ENCODE measurements at regions not wholly inside any gene's neighbourhood (a gene's known extent, or its start where the extent isn't known, plus 50 kb on each side); places are given as distances from the start of the nearest gene placed in this dataset.

- H3K4me2 ChIP-seq (ENCODE audit: low read length), result no peak overlapping the region
- no peak for TF ChIP-seq CTCF (IDR thresholded peaks at IDR 0.05; ENCODE audit: low read depth, low read length, poor library complexity, severe bottlenecking)
- TF ChIP-seq EZH2phosphoT487 (IDR thresholded peaks at IDR 0.05; ENCODE audit: borderline replicate concordance, low read length), result no peak
- no peak overlapping the region for H3K4me3 ChIP-seq (ENCODE audit: low read length)
- no peaks in the 10 kb centered on the region for H3F3A ChIP-seq (ENCODE audit: control insufficient read depth, insufficient read depth)
- no peak overlapping the region for H3K27ac ChIP-seq (ENCODE audit: low read depth, low read length)
- H3K36me3 ChIP-seq (ENCODE audit: control insufficient read depth, low read length), result no peaks in the 10 kb centered on the region
- H4K20me1 ChIP-seq (ENCODE audit: control insufficient read depth, insufficient read depth, low read depth, low read length), result no peaks in the 10 kb centered on the region
- H3K4me1 ChIP-seq (ENCODE audit: control insufficient read depth, low read length), result no peaks in the 10 kb centered on the region
- H3K9me2 ChIP-seq (replicated peaks; ENCODE audit: control insufficient read depth, low read length), result no peaks in the 10 kb centered on the region
- H3K27me3 ChIP-seq (ENCODE audit: control insufficient read depth, low read length), result 0 out of 2 replicates have a peak, but pooled peaks cover 3% of the 10 kb centered on the region
- H3K9me3 ChIP-seq (ENCODE audit: control insufficient read depth, insufficient read depth, low read length), result no peaks in the 10 kb centered on the region
- H3K79me2 ChIP-seq (ENCODE audit: control insufficient read depth, low read length), result no peaks in the 10 kb centered on the region
Observed at GRCh38 chr6:131430531-131430930, 142.5 kb upstream of the ARG1 start.

- TF ChIP-seq EZH2phosphoT487 (IDR thresholded peaks at IDR 0.05; ENCODE audit: borderline replicate concordance, low read length), result no peak
- no peak for TF ChIP-seq CTCF (IDR thresholded peaks at IDR 0.05; ENCODE audit: low read depth, low read length, poor library complexity, severe bottlenecking)
- H3K27me3 ChIP-seq (ENCODE audit: control insufficient read depth, low read length), result 0 out of 2 replicates have a peak, but pooled peaks cover under 1% of the 10 kb centered on the region
- H3K9me2 ChIP-seq (replicated peaks; ENCODE audit: control insufficient read depth, low read length), result no peaks in the 10 kb centered on the region
- H3K4me1 ChIP-seq (ENCODE audit: control insufficient read depth, low read length), result no peaks in the 10 kb centered on the region
- no peak overlapping the region for H3K4me2 ChIP-seq (ENCODE audit: low read length)
- no peaks in the 10 kb centered on the region for H3K9me3 ChIP-seq (ENCODE audit: control insufficient read depth, insufficient read depth, low read length)
- H3K27ac ChIP-seq (ENCODE audit: low read depth, low read length), result no peak overlapping the region
- H3K4me3 ChIP-seq (ENCODE audit: low read length), result no peak overlapping the region
- no peaks in the 10 kb centered on the region for H3K79me2 ChIP-seq (ENCODE audit: control insufficient read depth, low read length)
- H4K20me1 ChIP-seq (ENCODE audit: control insufficient read depth, insufficient read depth, low read depth, low read length), result no peaks in the 10 kb centered on the region
- no peaks in the 10 kb centered on the region for H3F3A ChIP-seq (ENCODE audit: control insufficient read depth, insufficient read depth)
- H3K36me3 ChIP-seq (ENCODE audit: control insufficient read depth, low read length), result no peaks in the 10 kb centered on the region
Observed at GRCh38 chr6:131431718-131432117, 141.3 kb upstream of the ARG1 start.

- H3K4me2 ChIP-seq (ENCODE audit: low read length), result no peak overlapping the region
- no peaks in the 10 kb centered on the region for H3K27me3 ChIP-seq (ENCODE audit: control insufficient read depth, low read length)
- H3K4me1 ChIP-seq (ENCODE audit: control insufficient read depth, low read length), result no peaks in the 10 kb centered on the region
- no peaks in the 10 kb centered on the region for H4K20me1 ChIP-seq (ENCODE audit: control insufficient read depth, insufficient read depth, low read depth, low read length)
- H3F3A ChIP-seq (ENCODE audit: control insufficient read depth, insufficient read depth), result no peaks in the 10 kb centered on the region
- TF ChIP-seq CTCF (IDR thresholded peaks at IDR 0.05; ENCODE audit: low read depth, low read length, poor library complexity, severe bottlenecking) (no peak), EZH2phosphoT487 (IDR thresholded peaks at IDR 0.05; ENCODE audit: borderline replicate concordance, low read length) (no peak)
- H3K4me3 ChIP-seq (ENCODE audit: low read length), result no peak overlapping the region
- H3K79me2 ChIP-seq (ENCODE audit: control insufficient read depth, low read length), result no peaks in the 10 kb centered on the region
- no peaks in the 10 kb centered on the region for H3K9me3 ChIP-seq (ENCODE audit: control insufficient read depth, insufficient read depth, low read length)
- no peaks in the 10 kb centered on the region for H3K9me2 ChIP-seq (replicated peaks; ENCODE audit: control insufficient read depth, low read length)
- no peaks in the 10 kb centered on the region for H3K36me3 ChIP-seq (ENCODE audit: control insufficient read depth, low read length)
- H3K27ac ChIP-seq (ENCODE audit: low read depth, low read length), result no peak overlapping the region
Observed at GRCh38 chr6:131433927-131434326, 139.1 kb upstream of the ARG1 start.

GRCh38 chr6:131436358-131436757 is 136.7 kb upstream of the ARG1 start:
- no peaks in the 10 kb centered on the region for H4K20me1 ChIP-seq (ENCODE audit: control insufficient read depth, insufficient read depth, low read depth, low read length)
- no peaks in the 10 kb centered on the region for H3K9me2 ChIP-seq (replicated peaks; ENCODE audit: control insufficient read depth, low read length)
- no peak for TF ChIP-seq EZH2phosphoT487 (IDR thresholded peaks at IDR 0.05; ENCODE audit: borderline replicate concordance, low read length)
- no peak for TF ChIP-seq CTCF (IDR thresholded peaks at IDR 0.05; ENCODE audit: low read depth, low read length, poor library complexity, severe bottlenecking)
- no peaks in the 10 kb centered on the region for H3K36me3 ChIP-seq (ENCODE audit: control insufficient read depth, low read length)
- H3K4me3 ChIP-seq (ENCODE audit: low read length), result no peak overlapping the region
- no peaks in the 10 kb centered on the region for H3K27me3 ChIP-seq (ENCODE audit: control insufficient read depth, low read length)
- H3K79me2 ChIP-seq (ENCODE audit: control insufficient read depth, low read length), result no peaks in the 10 kb centered on the region
- no peaks in the 10 kb centered on the region for H3K4me1 ChIP-seq (ENCODE audit: control insufficient read depth, low read length)
- no peaks in the 10 kb centered on the region for H3K9me3 ChIP-seq (ENCODE audit: control insufficient read depth, insufficient read depth, low read length)
- H3F3A ChIP-seq (ENCODE audit: control insufficient read depth, insufficient read depth), result no peaks in the 10 kb centered on the region
- H3K4me2 ChIP-seq (ENCODE audit: low read length), result no peak overlapping the region
- no peak overlapping the region for H3K27ac ChIP-seq (ENCODE audit: low read depth, low read length)

All from DOHH2 (cell line).